Neural cell (in vitro differentiated cells): ENCODE measurements at regions not wholly inside any gene's neighbourhood (a gene's known extent, or its start where the extent isn't known, plus 50 kb on each side); places are given as distances from the start of the nearest gene placed in this dataset.

Source experiments
- H2AFZ ChIP-seq: fragments of 200-600, 300-800 bp; sonication (generic), shearing (Covaris generic); 2 replicates; pipeline ENCODE4 v1.6.0; 2014; ENCODE audit warnings: low read depth, mild to moderate bottlenecking, antibody characterized with exemption, low read length, moderate library complexity
- H3F3A ChIP-seq: fragments of 200-600 bp; shearing (Covaris generic); 2 replicates; pipeline ENCODE4 v1.6.1; 2016; ENCODE audit warnings: mild to moderate bottlenecking, moderate library complexity, mixed read lengths, antibody characterized with exemption, low read length; ENCODE audit not compliant: insufficient read depth, poor library complexity, severe bottlenecking
- H3K27ac ChIP-seq: fragments of 200-600, 300-800 bp; sonication (generic), shearing (Covaris generic); 2 replicates; pipeline ENCODE4 v1.5.1; 2014; ENCODE audit warnings: mild to moderate bottlenecking, low read length, moderate library complexity
- H3K27me3 ChIP-seq: fragments of 300-800, 200-600 bp; sonication (generic), shearing (Covaris generic); 2 replicates; pipeline ENCODE4 v1.6.0; 2014; ENCODE audit warnings: mild to moderate bottlenecking, low read depth, low read length, moderate library complexity; ENCODE audit not compliant: insufficient read depth
- H3K36me3 ChIP-seq: fragments of 300-800, 200-600 bp; sonication (generic), shearing (Covaris generic); 2 replicates; pipeline ENCODE4 v1.5.1; 2014; ENCODE audit warnings: mild to moderate bottlenecking, antibody characterized with exemption, low read length, moderate library complexity; ENCODE audit not compliant: insufficient read depth
- H3K4me2 ChIP-seq: fragments of 300-800, 200-600 bp; sonication (generic), shearing (Covaris generic); 2 replicates; pipeline ENCODE4 v1.6.0; 2014; ENCODE audit warnings: mild to moderate bottlenecking, low read length
- H3K4me3 ChIP-seq: fragments of 300-800, 200-600 bp; sonication (generic), shearing (Covaris generic); 2 replicates; pipeline ENCODE4 v1.5.1; 2014; ENCODE audit warnings: mild to moderate bottlenecking, low read length, moderate library complexity
- H3K79me2 ChIP-seq: fragments of 200-600 bp; shearing (Covaris generic); replicated peaks from 2 replicates; pipeline ENCODE4 v1.6.0; 2014; ENCODE audit warnings: mild to moderate bottlenecking, low read length, moderate library complexity; ENCODE audit not compliant: insufficient read depth
- H3K9ac ChIP-seq: fragments of 300-800, 200-600 bp; sonication (generic), shearing (Covaris generic); 2 replicates; pipeline ENCODE4 v1.6.1; 2016; ENCODE audit warnings: mild to moderate bottlenecking, low read length, mixed read lengths
- H3K9me2 ChIP-seq: fragments of 200-600 bp; shearing (Covaris generic); 2 replicates; pipeline ENCODE4 v1.6.1; 2016; ENCODE audit warnings: mild to moderate bottlenecking, low read length, mixed read lengths; ENCODE audit not compliant: insufficient read depth
- H3K9me3 ChIP-seq: fragments of 200-600, 300-800 bp; sonication (generic), shearing (Covaris generic); 2 replicates; pipeline ENCODE4 v1.6.1; 2016; ENCODE audit warnings: mild to moderate bottlenecking, mixed run types, low read length, moderate library complexity, mixed read lengths
- H4K20me1 ChIP-seq: fragments of 200-600 bp; shearing (Covaris generic); 2 replicates; pipeline ENCODE4 v1.6.1; 2016; ENCODE audit warnings: mild to moderate bottlenecking, mixed run types; ENCODE audit not compliant: insufficient read depth
- CTCF ChIP-seq: fragments of 450-650 bp; IDR thresholded peaks from 2 replicates; pipeline ENCODE4 v1.5.1; 2014; ENCODE audit warnings: antibody characterized with exemption, mild to moderate bottlenecking, moderate library complexity; ENCODE audit not compliant: poor library complexity, severe bottlenecking
- EP300 ChIP-seq: fragments of 450-650 bp; conservative IDR thresholded peaks from 2 replicates; pipeline ENCODE4 v1.6.1; 2014; ENCODE audit warnings: antibody characterized with exemption, mild to moderate bottlenecking, moderate library complexity; ENCODE audit not compliant: poor library complexity, severe bottlenecking
- EZH2 ChIP-seq: fragments of 200-600, 300-800 bp; shearing (Covaris generic), sonication (generic); IDR thresholded peaks from 2 replicates; pipeline ENCODE4 v1.6.1; 2014; ENCODE audit warnings: antibody characterized with exemption, low read length, borderline replicate concordance, mild to moderate bottlenecking; ENCODE audit not compliant: insufficient read depth, poor library complexity, severe bottlenecking
- MXI1 ChIP-seq: fragments of 450-650 bp; conservative IDR thresholded peaks from 2 replicates; pipeline ENCODE4 v1.6.1; 2014; ENCODE audit warnings: antibody characterized with exemption, mild to moderate bottlenecking; ENCODE audit not compliant: poor library complexity, severe bottlenecking
- POLR2AphosphoS5 ChIP-seq: IDR thresholded peaks from 2 replicates; pipeline ENCODE4 v1.6.1; 2012
- RAD21 ChIP-seq: fragments of 450-650 bp; conservative IDR thresholded peaks from 2 replicates; pipeline ENCODE4 v1.6.1; 2014; ENCODE audit warnings: antibody characterized with exemption, mild to moderate bottlenecking, moderate library complexity
- SMC3 ChIP-seq: fragments of 450-650 bp; conservative IDR thresholded peaks from 2 replicates; pipeline ENCODE4 v1.6.1; 2014; ENCODE audit warnings: antibody characterized with exemption, mild to moderate bottlenecking, moderate library complexity; ENCODE audit not compliant: poor library complexity
- TAF1 ChIP-seq: IDR thresholded peaks from 2 replicates; pipeline ENCODE4 v1.6.1; 2012; ENCODE audit warnings: low read depth
- small RNA-seq, 3 experiments: library from RNA; depleted of rRNA; stranded (forward); fragments of <200 nt; gene quantifications; one replicate each; pipeline ENCODE3, GENCODE V24; 2012
- TF ChIP-seq, protein P1 (sequence below): IDR thresholded peaks from 2 replicates; pipeline ENCODE4 v1.6.1; 2012; ENCODE audit warnings: borderline replicate concordance

- no peak for TF ChIP-seq CTCF
- no peak for TF ChIP-seq EP300
- no peak for TF ChIP-seq SMC3
- no peak for TF ChIP-seq RAD21
- no peak for TF ChIP-seq EZH2
- TF ChIP-seq MXI1: no peak
- TF ChIP-seq, protein P1, sequence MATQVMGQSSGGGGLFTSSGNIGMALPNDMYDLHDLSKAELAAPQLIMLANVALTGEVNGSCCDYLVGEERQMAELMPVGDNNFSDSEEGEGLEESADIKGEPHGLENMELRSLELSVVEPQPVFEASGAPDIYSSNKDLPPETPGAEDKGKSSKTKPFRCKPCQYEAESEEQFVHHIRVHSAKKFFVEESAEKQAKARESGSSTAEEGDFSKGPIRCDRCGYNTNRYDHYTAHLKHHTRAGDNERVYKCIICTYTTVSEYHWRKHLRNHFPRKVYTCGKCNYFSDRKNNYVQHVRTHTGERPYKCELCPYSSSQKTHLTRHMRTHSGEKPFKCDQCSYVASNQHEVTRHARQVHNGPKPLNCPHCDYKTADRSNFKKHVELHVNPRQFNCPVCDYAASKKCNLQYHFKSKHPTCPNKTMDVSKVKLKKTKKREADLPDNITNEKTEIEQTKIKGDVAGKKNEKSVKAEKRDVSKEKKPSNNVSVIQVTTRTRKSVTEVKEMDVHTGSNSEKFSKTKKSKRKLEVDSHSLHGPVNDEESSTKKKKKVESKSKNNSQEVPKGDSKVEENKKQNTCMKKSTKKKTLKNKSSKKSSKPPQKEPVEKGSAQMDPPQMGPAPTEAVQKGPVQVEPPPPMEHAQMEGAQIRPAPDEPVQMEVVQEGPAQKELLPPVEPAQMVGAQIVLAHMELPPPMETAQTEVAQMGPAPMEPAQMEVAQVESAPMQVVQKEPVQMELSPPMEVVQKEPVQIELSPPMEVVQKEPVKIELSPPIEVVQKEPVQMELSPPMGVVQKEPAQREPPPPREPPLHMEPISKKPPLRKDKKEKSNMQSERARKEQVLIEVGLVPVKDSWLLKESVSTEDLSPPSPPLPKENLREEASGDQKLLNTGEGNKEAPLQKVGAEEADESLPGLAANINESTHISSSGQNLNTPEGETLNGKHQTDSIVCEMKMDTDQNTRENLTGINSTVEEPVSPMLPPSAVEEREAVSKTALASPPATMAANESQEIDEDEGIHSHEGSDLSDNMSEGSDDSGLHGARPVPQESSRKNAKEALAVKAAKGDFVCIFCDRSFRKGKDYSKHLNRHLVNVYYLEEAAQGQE: no peak
- no peak for TF ChIP-seq TAF1
- no peak for TF ChIP-seq POLR2AphosphoS5
- H3K79me2 ChIP-seq: no peaks in the 10 kb centered on the region
- no peaks in the 10 kb centered on the region for H3F3A ChIP-seq
- no peaks in the 10 kb centered on the region for H3K9me2 ChIP-seq
- no peaks in the 10 kb centered on the region for H3K27me3 ChIP-seq
- H3K36me3 ChIP-seq: no peaks in the 10 kb centered on the region
- no peaks in the 10 kb centered on the region for H3K9me3 ChIP-seq
- no peak overlapping the region for H3K4me2 ChIP-seq
- no peak overlapping the region for H2AFZ ChIP-seq
- no peak overlapping the region for H3K4me3 ChIP-seq
- no peaks in the 10 kb centered on the region for H4K20me1 ChIP-seq
- H3K9ac ChIP-seq: no peak overlapping the region
- no peak overlapping the region for H3K27ac ChIP-seq
Observed at GRCh38 chr6:22236626-22237414, 60.0 kb downstream of the PRL start.

Small RNAs in the stretch of these regions (small RNA-seq; reads per million reads assigned to genes)
- gene AL136313.1: 0 reads per million in 3 experiments
